ENCODE measurements at regions not wholly inside any gene's neighbourhood (a gene's known extent, or its start where the extent isn't known, plus 50 kb on each side); places are given as distances from the start of the nearest gene placed in this dataset.

DNA sequence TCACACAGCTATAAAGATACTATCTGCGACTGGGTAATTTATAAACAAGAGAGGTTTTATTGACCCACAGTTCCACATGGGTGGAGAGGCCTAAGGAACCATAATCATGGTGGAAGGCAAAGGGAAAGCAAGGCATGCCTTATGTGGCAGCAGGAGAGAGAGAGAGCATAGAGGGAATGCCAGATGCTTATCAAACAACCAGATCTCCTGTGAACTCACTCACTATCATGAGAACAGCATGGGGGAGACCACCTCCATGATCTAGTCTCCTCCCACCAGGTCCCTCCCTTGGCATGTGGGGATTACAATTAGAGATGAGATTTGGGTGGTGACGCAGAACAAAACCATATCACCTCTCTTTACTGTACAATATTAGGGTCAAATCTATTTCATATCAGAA, 1101.6 kb upstream of the RAG2 start (continued):
- TF ChIP-seq, protein P1, sequence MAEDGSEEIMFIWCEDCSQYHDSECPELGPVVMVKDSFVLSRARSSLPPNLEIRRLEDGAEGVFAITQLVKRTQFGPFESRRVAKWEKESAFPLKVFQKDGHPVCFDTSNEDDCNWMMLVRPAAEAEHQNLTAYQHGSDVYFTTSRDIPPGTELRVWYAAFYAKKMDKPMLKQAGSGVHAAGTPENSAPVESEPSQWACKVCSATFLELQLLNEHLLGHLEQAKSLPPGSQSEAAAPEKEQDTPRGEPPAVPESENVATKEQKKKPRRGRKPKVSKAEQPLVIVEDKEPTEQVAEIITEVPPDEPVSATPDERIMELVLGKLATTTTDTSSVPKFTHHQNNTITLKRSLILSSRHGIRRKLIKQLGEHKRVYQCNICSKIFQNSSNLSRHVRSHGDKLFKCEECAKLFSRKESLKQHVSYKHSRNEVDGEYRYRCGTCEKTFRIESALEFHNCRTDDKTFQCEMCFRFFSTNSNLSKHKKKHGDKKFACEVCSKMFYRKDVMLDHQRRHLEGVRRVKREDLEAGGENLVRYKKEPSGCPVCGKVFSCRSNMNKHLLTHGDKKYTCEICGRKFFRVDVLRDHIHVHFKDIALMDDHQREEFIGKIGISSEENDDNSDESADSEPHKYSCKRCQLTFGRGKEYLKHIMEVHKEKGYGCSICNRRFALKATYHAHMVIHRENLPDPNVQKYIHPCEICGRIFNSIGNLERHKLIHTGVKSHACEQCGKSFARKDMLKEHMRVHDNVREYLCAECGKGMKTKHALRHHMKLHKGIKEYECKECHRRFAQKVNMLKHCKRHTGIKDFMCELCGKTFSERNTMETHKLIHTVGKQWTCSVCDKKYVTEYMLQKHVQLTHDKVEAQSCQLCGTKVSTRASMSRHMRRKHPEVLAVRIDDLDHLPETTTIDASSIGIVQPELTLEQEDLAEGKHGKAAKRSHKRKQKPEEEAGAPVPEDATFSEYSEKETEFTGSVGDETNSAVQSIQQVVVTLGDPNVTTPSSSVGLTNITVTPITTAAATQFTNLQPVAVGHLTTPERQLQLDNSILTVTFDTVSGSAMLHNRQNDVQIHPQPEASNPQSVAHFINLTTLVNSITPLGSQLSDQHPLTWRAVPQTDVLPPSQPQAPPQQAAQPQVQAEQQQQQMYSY (CRISPR knock-in tag; IDR thresholded peaks at IDR 0.05) = no peak
- no peak for TF ChIP-seq GATAD2B (conservative IDR thresholded peaks at IDR 0.05; ENCODE audit: low read depth)

DNA sequence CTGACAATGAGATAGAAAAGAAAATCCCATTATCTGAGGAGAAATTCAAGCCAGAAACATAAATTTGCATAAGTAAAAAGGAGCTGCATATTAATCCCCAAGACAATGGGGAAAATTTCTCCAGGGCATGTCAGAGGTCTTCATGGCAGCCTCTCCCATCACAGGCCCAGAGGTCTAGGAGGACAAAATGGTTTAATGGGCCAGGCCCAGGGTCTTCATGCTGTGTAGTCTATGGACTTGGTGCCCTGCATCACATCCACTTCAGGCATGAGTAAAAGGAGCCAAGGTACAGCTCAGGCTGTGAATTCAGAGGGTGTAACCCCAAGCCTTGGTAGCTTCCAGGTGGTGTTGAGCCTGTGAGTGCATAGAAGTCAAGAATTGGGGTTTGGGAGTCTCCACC, 1097.2 kb upstream of the RAG2 start:
- no peak overlapping the region for H3K27ac ChIP-seq (ENCODE audit: control insufficient read depth, insufficient read depth)
- no peaks in the 10 kb centered on the region for H4K20me1 ChIP-seq (ENCODE audit: control insufficient read depth, insufficient read depth)
- CTCF ChIA-PET = no interaction called here
- intact Hi-C loops (cut with micrococcal nuclease; ENCODE audit: unreplicated experiment) = no loop called here
- H2AFZ ChIP-seq (ENCODE audit: control insufficient read depth, low read depth, low read length) = no peak overlapping the region
- DNase-seq (ENCODE audit: low read depth, low spot score) = no peak
- H3K27me3 ChIP-seq (replicated peaks in 1 of 2; ENCODE audit: control insufficient read depth in 2 of 2, insufficient read depth in 2 of 2, low read length in 1 of 2) = no peaks in the 10 kb centered on the region
- TF ChIP-seq NFXL1 (IDR thresholded peaks at IDR 0.05; ENCODE audit: borderline replicate concordance) (no peak), CEBPB (IDR thresholded peaks at IDR 0.05; ENCODE audit: borderline replicate concordance in 1 of 2, low read depth in 2 of 2, low read length in 2 of 2) (no peak), EP300 (IDR thresholded peaks at IDR 0.05; ENCODE audit: borderline replicate concordance in 1 of 2, control insufficient read depth in 1 of 2, low read depth in 2 of 2, low read length in 2 of 2) (no peak), ZBED1 (IDR thresholded peaks at IDR 0.05; ENCODE audit: borderline replicate concordance) (no peak), BHLHE40 (IDR thresholded peaks at IDR 0.05; ENCODE audit: borderline replicate concordance in 1 of 2, low read depth in 2 of 2, low read length in 1 of 2) (no peak), SREBF2 (IDR thresholded peaks at IDR 0.05; ENCODE audit: low read length) (no peak), NFYA (IDR thresholded peaks at IDR 0.05; ENCODE audit: borderline replicate concordance, low read depth, low read length) (no peak), ESRRA (IDR thresholded peaks at IDR 0.05; ENCODE audit: low read length) (no peak), ETV6 (conservative IDR thresholded peaks at IDR 0.05 in 1 of 2, IDR thresholded peaks at IDR 0.05 in 1 of 2; ENCODE audit: borderline replicate concordance in 1 of 2, low read depth in 1 of 2) (no peak), ZNF274 (IDR thresholded peaks at IDR 0.05; ENCODE audit: insufficient read depth, insufficient read length) (no peak)
- TF ChIP-seq, protein P2, sequence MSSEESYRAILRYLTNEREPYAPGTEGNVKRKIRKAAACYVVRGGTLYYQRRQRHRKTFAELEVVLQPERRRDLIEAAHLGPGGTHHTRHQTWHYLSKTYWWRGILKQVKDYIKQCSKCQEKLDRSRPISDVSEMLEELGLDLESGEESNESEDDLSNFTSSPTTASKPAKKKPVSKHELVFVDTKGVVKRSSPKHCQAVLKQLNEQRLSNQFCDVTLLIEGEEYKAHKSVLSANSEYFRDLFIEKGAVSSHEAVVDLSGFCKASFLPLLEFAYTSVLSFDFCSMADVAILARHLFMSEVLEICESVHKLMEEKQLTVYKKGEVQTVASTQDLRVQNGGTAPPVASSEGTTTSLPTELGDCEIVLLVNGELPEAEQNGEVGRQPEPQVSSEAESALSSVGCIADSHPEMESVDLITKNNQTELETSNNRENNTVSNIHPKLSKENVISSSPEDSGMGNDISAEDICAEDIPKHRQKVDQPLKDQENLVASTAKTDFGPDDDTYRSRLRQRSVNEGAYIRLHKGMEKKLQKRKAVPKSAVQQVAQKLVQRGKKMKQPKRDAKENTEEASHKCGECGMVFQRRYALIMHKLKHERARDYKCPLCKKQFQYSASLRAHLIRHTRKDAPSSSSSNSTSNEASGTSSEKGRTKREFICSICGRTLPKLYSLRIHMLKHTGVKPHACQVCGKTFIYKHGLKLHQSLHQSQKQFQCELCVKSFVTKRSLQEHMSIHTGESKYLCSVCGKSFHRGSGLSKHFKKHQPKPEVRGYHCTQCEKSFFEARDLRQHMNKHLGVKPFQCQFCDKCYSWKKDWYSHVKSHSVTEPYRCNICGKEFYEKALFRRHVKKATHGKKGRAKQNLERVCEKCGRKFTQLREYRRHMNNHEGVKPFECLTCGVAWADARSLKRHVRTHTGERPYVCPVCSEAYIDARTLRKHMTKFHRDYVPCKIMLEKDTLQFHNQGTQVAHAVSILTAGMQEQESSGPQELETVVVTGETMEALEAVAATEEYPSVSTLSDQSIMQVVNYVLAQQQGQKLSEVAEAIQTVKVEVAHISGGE (CRISPR knock-in tag; IDR thresholded peaks at IDR 0.05) = no peak
- H3K4me2 ChIP-seq (ENCODE audit: control insufficient read depth, insufficient read depth) = no peak overlapping the region
- no peak for FAIRE-seq
- H3K9me3 ChIP-seq (replicated peaks; ENCODE audit: control insufficient read depth, insufficient read depth, low read length) = no peaks in the 10 kb centered on the region
- H3K9ac ChIP-seq (ENCODE audit: control insufficient read depth, insufficient read depth, low read length) = no peak overlapping the region
- SMC1A ChIA-PET (ENCODE audit: uncharacterized antibody, unreplicated experiment) = no interaction called here
- no peaks in the 10 kb centered on the region for H3K79me2 ChIP-seq (ENCODE audit: control insufficient read depth, insufficient read depth, low read length)
- no peaks in the 10 kb centered on the region for H3K4me1 ChIP-seq (ENCODE audit: control insufficient read depth, insufficient read depth, low read length)
- no peak for ATAC-seq
- RAD21 ChIA-PET (ENCODE audit: unreplicated experiment) = no interaction called here
- no TSS peak for BruUV-seq (replicated peaks)
- no peak overlapping the region for H3K4me3 ChIP-seq
- POLR2A ChIA-PET = no interaction called here
- in situ Hi-C loops (cut with MboI) = no loop called here
- no peaks in the 10 kb centered on the region for H3K36me3 ChIP-seq (ENCODE audit: control insufficient read depth in 2 of 2, insufficient read depth in 2 of 2, low read length in 1 of 2)

All from GM12878 (cell line).